ENCODE measurements at regions not wholly inside any gene's neighbourhood (a gene's known extent, or its start where the extent isn't known, plus 50 kb on each side); places are given as distances from the start of the nearest gene placed in this dataset.

DNA sequence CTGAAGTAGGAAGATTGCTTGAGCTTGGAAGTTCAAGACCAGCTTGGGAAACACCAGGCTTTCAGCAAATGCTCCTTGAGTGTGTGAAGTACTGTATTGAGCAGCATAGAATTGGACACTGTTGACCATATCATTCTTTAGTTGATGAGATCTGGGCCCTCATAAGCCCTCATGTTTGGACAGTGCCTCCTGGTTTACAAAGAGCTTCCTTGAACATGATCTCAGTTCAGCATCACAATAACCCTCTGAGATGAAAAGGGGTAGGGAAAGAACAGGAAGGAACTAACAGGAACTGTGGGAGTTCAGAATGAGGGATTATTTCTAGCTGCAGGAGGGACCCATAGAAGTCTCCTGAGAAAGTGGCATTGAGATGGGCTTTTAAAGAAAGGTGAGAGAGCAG lies 153.2 kb downstream of the C12orf75 start:
- no peaks in the 10 kb centered on the region for H3K27me3 ChIP-seq
- no peak for DNase-seq

GRCh38 chr12:105485321-105485910 lies 154.9 kb downstream of the C12orf75 start:
- intact Hi-C loops (cut with DNase I) = no loop called here
- H3K36me3 ChIP-seq = no peaks in the 10 kb centered on the region
- DNase-seq (no peak), ATAC-seq (peak; percentile 72)
- H3K4me3 ChIP-seq = no peak overlapping the region
- TF ChIP-seq CTCF (IDR thresholded peaks at IDR 0.05) = no peak
- no peaks in the 10 kb centered on the region for H3K9me3 ChIP-seq
- H3K27ac ChIP-seq = peak overlapping the region; percentile 21
- no peaks in the 10 kb centered on the region for H3K4me1 ChIP-seq
- H3K27me3 ChIP-seq = no peaks in the 10 kb centered on the region

More for the DNA sequence above, 153.2 kb downstream of the C12orf75 start:
- H3K36me3 ChIP-seq = no peaks in the 10 kb centered on the region
- intact Hi-C loops (cut with DNase I) = no loop called here
- H3K4me3 ChIP-seq = no peak overlapping the region
- peak overlapping the region; percentile 13 for H3K27ac ChIP-seq
- no peaks in the 10 kb centered on the region for H3K9me3 ChIP-seq
- no peak for TF ChIP-seq CTCF (IDR thresholded peaks at IDR 0.05)
- no peak for ATAC-seq
- H3K4me1 ChIP-seq = no peaks in the 10 kb centered on the region

- no peak for TF ChIP-seq CTCF (IDR thresholded peaks at IDR 0.05)
- intact Hi-C loops (cut with DNase I) = no loop called here
- Histone ChIP-seq H3K4me1 (no peaks in the 10 kb centered on the region), H3K9me3 (no peaks in the 10 kb centered on the region), H3K27me3 (no peaks in the 10 kb centered on the region), H3K27ac (peak overlapping the region; percentile 21), H3K4me3 (no peak overlapping the region), H3K36me3 (no peaks in the 10 kb centered on the region)
- no peak for ATAC-seq
- no peak for DNase-seq
Observed at GRCh38 chr12:105485921-105486320, 155.4 kb downstream of the C12orf75 start.

- H3K27ac ChIP-seq = no peak overlapping the region
- no peaks in the 10 kb centered on the region for H3K36me3 ChIP-seq
- intact Hi-C loops (cut with DNase I) = no loop called here
- no peaks in the 10 kb centered on the region for H3K9me3 ChIP-seq
- no peak for ATAC-seq
- no peak for TF ChIP-seq CTCF (IDR thresholded peaks at IDR 0.05)
- no peaks in the 10 kb centered on the region for H3K4me1 ChIP-seq
- DNase-seq = no peak
- no peak overlapping the region for H3K4me3 ChIP-seq
- no peaks in the 10 kb centered on the region for H3K27me3 ChIP-seq
Observed at GRCh38 chr12:105487963-105488362, 157.5 kb downstream of the C12orf75 start.

- Histone ChIP-seq H3K4me1 (no peaks in the 10 kb centered on the region), H3K4me3 (no peak overlapping the region), H3K36me3 (no peaks in the 10 kb centered on the region), H3K27me3 (no peaks in the 10 kb centered on the region), H3K9me3 (no peaks in the 10 kb centered on the region), H3K27ac (no peak overlapping the region)
- TF ChIP-seq CTCF (IDR thresholded peaks at IDR 0.05) = no peak
- intact Hi-C loops (cut with DNase I) = no loop called here
- DNase-seq = no peak
- ATAC-seq = no peak
Observed at GRCh38 chr12:105492591-105493545, 162.4 kb downstream of the C12orf75 start.
